GM23338 (cell line): ENCODE measurements at regions not wholly inside any gene's neighbourhood (a gene's known extent, or its start where the extent isn't known, plus 50 kb on each side); places are given as distances from the start of the nearest gene placed in this dataset.

Source experiments
- ATAC-seq: fragments of 200-7000 bp; cut with Tn5 transposase; 3 replicates; pipeline ENCODE4 v1.9.1; 2020
- DNase-seq: peaks from one replicate; pipeline ENCODE4 v3.0.0-alpha.2; 2015; ENCODE audit warnings: low spot score
- H2AFZ ChIP-seq: fragments of 200-600 bp; sonication (generic); 2 replicates; pipeline ENCODE4 v1.8.0; 2016; ENCODE audit warnings: antibody characterized with exemption, mild to moderate bottlenecking, moderate library complexity
- H3F3A ChIP-seq: fragments of 200-600 bp; sonication (generic); replicated peaks from 2 replicates; pipeline ENCODE4 v1.8.0; 2017; ENCODE audit warnings: antibody characterized with exemption, mixed run types, low read depth
- H3K27ac ChIP-seq: fragments of 200-600 bp; sonication (generic); 2 replicates; pipeline ENCODE4 v1.6.1; 2016; ENCODE audit warnings: low read depth
- H3K27me3 ChIP-seq: fragments of 200-600 bp; sonication (generic); 2 replicates; pipeline ENCODE4 v1.8.0; 2016; ENCODE audit warnings: mild to moderate bottlenecking, mixed run types, moderate library complexity; ENCODE audit not compliant: insufficient read depth
- H3K36me3 ChIP-seq: fragments of 200-600 bp; sonication (generic); 2 replicates; pipeline ENCODE4 v1.8.0; 2016; ENCODE audit warnings: mild to moderate bottlenecking; ENCODE audit not compliant: insufficient read depth
- H3K4me1 ChIP-seq: fragments of 200-600 bp; sonication (generic); 2 replicates; pipeline ENCODE4 v1.8.0; 2016; ENCODE audit warnings: mild to moderate bottlenecking, moderate library complexity; ENCODE audit not compliant: insufficient read depth
- H3K4me2 ChIP-seq: fragments of 200-600 bp; sonication (generic); 2 replicates; pipeline ENCODE4 v1.7.1; 2017; ENCODE audit warnings: mixed run types
- H3K4me3 ChIP-seq: fragments of 200-600 bp; sonication (generic); 2 replicates; pipeline ENCODE4 v1.6.1; 2016; ENCODE audit warnings: mixed run types
- H3K79me2 ChIP-seq: fragments of 200-600 bp; sonication (generic); replicated peaks from 2 replicates; pipeline ENCODE4 v1.8.0; 2017; ENCODE audit warnings: mild to moderate bottlenecking; ENCODE audit not compliant: insufficient read depth
- H3K9me2 ChIP-seq: fragments of 200-600 bp; sonication (generic); 2 replicates; pipeline ENCODE4 v1.8.0; 2017; ENCODE audit not compliant: insufficient read depth
- H4K20me1 ChIP-seq: fragments of 200-600 bp; sonication (generic); replicated peaks from 2 replicates; pipeline ENCODE4 v1.8.0; 2017; ENCODE audit warnings: mild to moderate bottlenecking; ENCODE audit not compliant: insufficient read depth
- H3K27ac Mint-ChIP-seq: 2 replicates; pipeline ENCODE4 v1.8.0; 2020; ENCODE audit warnings: inconsistent platforms, mild to moderate bottlenecking, moderate library complexity, mixed read lengths
- H3K27me3 Mint-ChIP-seq: 3 replicates; pipeline ENCODE4 v1.8.0; 2022; ENCODE audit warnings: low read depth, mild to moderate bottlenecking, moderate library complexity, mixed read lengths, inconsistent platforms; ENCODE audit not compliant: insufficient read depth, poor library complexity
- H3K36me3 Mint-ChIP-seq: 3 replicates; pipeline ENCODE4 v1.8.0; 2021; ENCODE audit warnings: low read depth, mild to moderate bottlenecking, inconsistent platforms, moderate library complexity, mixed read lengths
- H3K4me1 Mint-ChIP-seq: 3 replicates; pipeline ENCODE4 v1.8.0; 2020; ENCODE audit warnings: mild to moderate bottlenecking, inconsistent platforms, mixed read lengths
- H3K4me3 Mint-ChIP-seq: 3 replicates; pipeline ENCODE4 v1.8.0; 2021; ENCODE audit warnings: moderate library complexity, mild to moderate bottlenecking, inconsistent platforms, mixed read lengths
- H3K9me3 Mint-ChIP-seq: 3 replicates; pipeline ENCODE4 v1.8.0; 2020; ENCODE audit warnings: moderate library complexity, mild to moderate bottlenecking, inconsistent platforms, mixed read lengths
- CREB1 ChIP-seq: fragments of 250-450 bp; sonication (Bioruptor Pico); IDR thresholded peaks from 2 replicates; pipeline ENCODE4 v1.5.0; 2020; ENCODE audit warnings: low read depth, mild to moderate bottlenecking, moderate library complexity
- ETS1 ChIP-seq: IDR thresholded peaks from 2 replicates; pipeline ENCODE4 v1.6.1; 2016; ENCODE audit warnings: antibody characterized with exemption
- NANOG ChIP-seq: IDR thresholded peaks from 2 replicates; pipeline ENCODE4 v1.6.1; 2016; ENCODE audit warnings: antibody characterized with exemption, borderline replicate concordance
- POLR2AphosphoS5 ChIP-seq: IDR thresholded peaks from 2 replicates; pipeline ENCODE4 v1.6.1; 2016; ENCODE audit warnings: antibody characterized with exemption, low read depth
- ZNF331 ChIP-seq: fragments of 250-450 bp; sonication (Bioruptor Pico); IDR thresholded peaks from 2 replicates; pipeline ENCODE4 v1.5.0; 2020; ENCODE audit warnings: low read depth, mild to moderate bottlenecking, moderate library complexity
- ZNF462 ChIP-seq: fragments of 250-450 bp; sonication (Bioruptor Pico); IDR thresholded peaks from 2 replicates; pipeline ENCODE4 v1.5.0; 2020; ENCODE audit warnings: mild to moderate bottlenecking, moderate library complexity

- TF ChIP-seq ZNF462 (CRISPR knock-in tag) (no peak), ETS1 (no peak), CREB1 (CRISPR knock-in tag) (no peak), POLR2AphosphoS5 (no peak)
Measured at GRCh38 chr10:128314686-128315085, 188.5 kb upstream of the MKI67 start (continued).

- H3K27me3 ChIP-seq, result no peaks in the 10 kb centered on the region
- TF ChIP-seq ZNF331, result no peak
- TF ChIP-seq NANOG, result no peak
- TF ChIP-seq ZNF462 (CRISPR knock-in tag), result no peak
Measured at GRCh38 chr10:128316121-128316726, 190.0 kb upstream of the MKI67 start.

More at GRCh38 chr10:128316121-128316726, 190.0 kb upstream of the MKI67 start:
- H2AFZ ChIP-seq, result no peak overlapping the region
- H3K4me2 ChIP-seq, result no peak overlapping the region
- H3K9me2 ChIP-seq, result no peaks in the 10 kb centered on the region
- DNase-seq (no peak), ATAC-seq (no peak)
- no peaks in the 10 kb centered on the region for H3K4me1 ChIP-seq
- Mint-ChIP-seq H3K4me1 (peaks cover 18% of the 10 kb centered on the region), H3K9me3 (no peaks in the 10 kb centered on the region), H3K36me3 (no peaks in the 10 kb centered on the region; the same call in 2 of the 3 replicates), H3K27ac (no peak overlapping the region), H3K4me3 (no peak overlapping the region), H3K27me3 (peaks cover 9% of the 10 kb centered on the region)
- no peaks in the 10 kb centered on the region for H4K20me1 ChIP-seq
- H3K36me3 ChIP-seq, result no peaks in the 10 kb centered on the region
- no peaks in the 10 kb centered on the region for H3K79me2 ChIP-seq
- H3K4me3 ChIP-seq, result no peak overlapping the region
- H3K27ac ChIP-seq, result no peak overlapping the region
- no peaks in the 10 kb centered on the region for H3F3A ChIP-seq
